Dedifferentiated amniotic fluid mesenchymal stem cell (primary cell): ENCODE measurements at regions not wholly inside any gene's neighbourhood (a gene's known extent, or its start where the extent isn't known, plus 50 kb on each side); places are given as distances from the start of the nearest gene placed in this dataset.
A peak's percentile ranks its signal among the peaks of the same experiment; 100 is the strongest.
"Not testable (repeated sequence)": the region's sequence is repeated elsewhere in the genome, so short reads cannot be mapped to it uniquely, and the experiment has no call there.

Experiments used
- DNase-seq: peaks from one replicate; pipeline ENCODE4 v3.0.0-alpha.2; 2016; ENCODE audit errors: extremely low spot score

- DNase-seq: no peak
Measured at GRCh38 chr6:74044417-74045096, 348.6 kb downstream of the CD109 start.

- DNase-seq: no peak
Measured at GRCh38 chr6:74041420-74041819, 345.4 kb downstream of the CD109 start.

GRCh38 chr6:74018825-74019224 is 322.8 kb downstream of the CD109 start:
- no peak for DNase-seq

- no peak for DNase-seq
Measured at GRCh38 chr6:74015427-74015826, 319.4 kb downstream of the CD109 start.

- DNase-seq: no peak
Measured at GRCh38 chr6:74000666-74001490, 304.9 kb downstream of the CD109 start.

GRCh38 chr6:73990609-73991238 is 294.7 kb downstream of the CD109 start:
- not testable (repeated sequence) for DNase-seq

GRCh38 chr6:73989428-73989827 is 293.4 kb downstream of the CD109 start:
- no peak for DNase-seq

GRCh38 chr6:73985891-73986290 is 289.9 kb downstream of the CD109 start:
- peak; percentile 46 for DNase-seq

GRCh38 chr6:73984571-73985210 is 288.7 kb downstream of the CD109 start:
- DNase-seq: no peak

GRCh38 chr6:73983367-73983766 is 287.4 kb downstream of the CD109 start:
- no peak for DNase-seq

GRCh38 chr6:73980096-73980495 is 284.1 kb downstream of the CD109 start:
- no peak for DNase-seq

GRCh38 chr6:73978330-73978729 is 282.3 kb downstream of the CD109 start:
- DNase-seq: no peak

GRCh38 chr6:73972518-73972917 is 276.5 kb downstream of the CD109 start:
- not testable (repeated sequence) for DNase-seq

- DNase-seq: peak; percentile 90
Measured at GRCh38 chr6:73969971-73970970, 274.3 kb downstream of the CD109 start.

GRCh38 chr6:73968221-73968757 is 272.3 kb downstream of the CD109 start:
- DNase-seq: no peak

- DNase-seq: no peak
Measured at GRCh38 chr6:73965539-73966029, 269.6 kb downstream of the CD109 start.

- no peak for DNase-seq
Measured at GRCh38 chr6:73964241-73964854, 268.3 kb downstream of the CD109 start.

GRCh38 chr6:73962884-73963283 is 266.9 kb downstream of the CD109 start:
- no peak for DNase-seq

- DNase-seq: no peak
Measured at GRCh38 chr6:73956305-73956704, 260.3 kb downstream of the CD109 start.

GRCh38 chr6:73955800-73956199 is 259.8 kb downstream of the CD109 start:
- no peak for DNase-seq
